Fibroblast of lung (primary cell): ENCODE measurements at regions not wholly inside any gene's neighbourhood (a gene's known extent, or its start where the extent isn't known, plus 50 kb on each side); places are given as distances from the start of the nearest gene placed in this dataset.

Source experiments
- EZH2 ChIP-seq: IDR thresholded peaks from 2 replicates; pipeline ENCODE4 v1.5.1; 2012; ENCODE audit warnings: low read length, control low read depth, mild to moderate bottlenecking; ENCODE audit errors: missing control alignments
- TF ChIP-seq, protein P1 (sequence below), 2 donors: IDR thresholded peaks in 1 of 2; conservative IDR thresholded peaks in 1 of 2; 1 replicate in 1 of 2; 2 replicates in 1 of 2; pipeline ENCODE4 v1.5.1; 2011 to 2012; ENCODE audit warnings: low read length in 2 of 2, control low read depth in 1 of 2, inconsistent platforms in 1 of 2, low read depth in 1 of 2, mild to moderate bottlenecking in 1 of 2

DNA sequence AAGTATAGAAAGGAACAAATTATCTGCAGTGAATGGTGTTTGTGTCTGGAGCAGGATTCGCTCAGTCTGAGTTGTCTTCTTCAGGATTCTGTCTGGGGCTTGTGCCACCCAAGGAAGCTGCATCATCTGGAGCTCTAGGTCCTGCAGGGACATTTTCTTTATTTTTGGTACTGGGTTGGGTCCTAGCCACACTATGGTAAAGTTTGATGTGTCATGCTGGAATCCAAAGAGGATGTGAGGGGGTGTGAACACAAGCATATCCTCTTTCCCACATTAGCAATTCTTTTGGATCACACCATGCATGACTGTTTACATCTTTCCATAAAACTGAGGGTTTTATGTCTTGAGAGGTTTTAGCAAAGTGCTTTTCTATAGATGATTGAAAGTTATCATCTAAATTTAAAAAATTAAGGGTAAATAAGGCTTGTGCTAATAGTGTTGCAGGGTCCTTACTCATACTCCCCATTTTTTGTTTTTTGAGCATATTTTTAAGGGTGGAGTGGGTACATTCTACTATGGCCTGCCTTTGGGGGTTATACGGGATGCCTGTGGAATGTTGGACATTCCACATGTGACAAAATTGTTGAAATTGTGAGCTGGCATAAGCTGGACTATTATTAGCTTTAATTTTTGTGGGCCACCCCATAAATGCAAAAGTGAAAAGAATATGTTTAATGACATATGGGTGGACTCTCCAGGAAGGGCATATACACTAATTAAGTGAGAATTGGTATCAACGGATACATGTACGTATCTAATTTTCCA is 152.0 kb upstream of the HMCN1 start:
- TF ChIP-seq, protein P1, sequence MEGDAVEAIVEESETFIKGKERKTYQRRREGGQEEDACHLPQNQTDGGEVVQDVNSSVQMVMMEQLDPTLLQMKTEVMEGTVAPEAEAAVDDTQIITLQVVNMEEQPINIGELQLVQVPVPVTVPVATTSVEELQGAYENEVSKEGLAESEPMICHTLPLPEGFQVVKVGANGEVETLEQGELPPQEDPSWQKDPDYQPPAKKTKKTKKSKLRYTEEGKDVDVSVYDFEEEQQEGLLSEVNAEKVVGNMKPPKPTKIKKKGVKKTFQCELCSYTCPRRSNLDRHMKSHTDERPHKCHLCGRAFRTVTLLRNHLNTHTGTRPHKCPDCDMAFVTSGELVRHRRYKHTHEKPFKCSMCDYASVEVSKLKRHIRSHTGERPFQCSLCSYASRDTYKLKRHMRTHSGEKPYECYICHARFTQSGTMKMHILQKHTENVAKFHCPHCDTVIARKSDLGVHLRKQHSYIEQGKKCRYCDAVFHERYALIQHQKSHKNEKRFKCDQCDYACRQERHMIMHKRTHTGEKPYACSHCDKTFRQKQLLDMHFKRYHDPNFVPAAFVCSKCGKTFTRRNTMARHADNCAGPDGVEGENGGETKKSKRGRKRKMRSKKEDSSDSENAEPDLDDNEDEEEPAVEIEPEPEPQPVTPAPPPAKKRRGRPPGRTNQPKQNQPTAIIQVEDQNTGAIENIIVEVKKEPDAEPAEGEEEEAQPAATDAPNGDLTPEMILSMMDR (conservative IDR thresholded peaks at IDR 0.05 in 1 of 2, IDR thresholded peaks at IDR 0.05 in 1 of 2; ENCODE audit: low read depth in 1 of 2, low read length in 2 of 2), result no peak
- TF ChIP-seq EZH2, result no peak
